ENCODE measurements at regions not wholly inside any gene's neighbourhood (a gene's known extent, or its start where the extent isn't known, plus 50 kb on each side); places are given as distances from the start of the nearest gene placed in this dataset.

DNA sequence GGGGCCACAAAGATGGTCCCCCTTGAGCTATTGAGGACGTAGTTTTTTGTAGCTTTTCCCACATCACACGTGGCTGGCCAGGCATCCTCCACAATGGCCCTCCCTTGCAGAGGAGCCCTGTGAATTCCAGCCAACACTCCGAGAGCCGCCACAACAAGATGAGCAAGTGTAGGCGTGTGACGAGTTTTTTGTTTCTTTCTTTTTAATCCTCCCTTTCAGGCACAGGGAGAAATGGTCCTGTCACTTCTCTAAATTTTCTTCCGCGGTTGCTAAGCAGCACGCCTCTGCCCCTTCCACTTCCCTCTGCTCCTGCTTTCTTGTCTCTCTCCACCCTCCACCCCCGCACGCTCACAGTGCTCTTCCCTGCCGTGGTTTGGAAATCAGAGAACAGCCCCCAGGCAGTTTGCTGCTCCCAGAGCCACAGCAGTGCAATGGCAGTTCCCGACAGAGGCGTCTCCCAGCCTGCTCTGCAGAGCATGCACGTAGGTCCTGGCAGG, 68.0 kb upstream of the MRTFB start:
- no TSS peak for BruUV-seq (replicated peaks)
- FAIRE-seq: peak; percentile 73

DNA sequence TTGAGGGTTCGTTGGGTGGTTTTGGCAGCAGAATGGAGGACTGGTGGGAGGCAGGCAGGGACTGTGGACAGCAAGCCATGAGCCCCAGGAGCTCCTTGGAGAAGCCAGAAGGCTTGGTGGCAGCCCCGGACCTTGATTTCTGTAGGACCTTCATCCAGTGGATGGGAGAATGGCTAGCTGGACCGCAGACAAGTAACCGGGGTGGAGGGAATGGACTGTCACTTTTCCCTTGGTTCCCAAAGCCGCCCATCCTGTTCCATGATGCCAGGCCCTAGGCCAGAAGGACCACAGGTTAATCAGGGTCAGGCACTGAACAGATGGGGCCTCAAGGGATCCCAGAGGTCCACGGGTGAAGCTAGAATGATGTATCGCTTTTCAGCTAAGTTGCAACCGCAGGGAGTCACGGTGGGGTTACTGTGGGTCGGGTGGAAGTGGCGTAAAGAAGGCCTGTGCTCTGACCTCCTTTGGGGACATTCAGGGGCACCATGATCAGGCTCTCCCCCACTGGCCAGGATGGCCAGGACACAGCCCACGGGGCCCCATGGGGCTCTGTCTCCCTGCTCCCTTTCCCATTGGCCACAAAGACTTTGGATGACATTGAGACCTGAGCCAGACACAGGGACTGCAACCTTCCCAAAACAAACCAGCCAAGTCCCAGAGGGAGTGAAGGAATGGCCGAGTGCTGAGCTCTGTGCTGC, 66.9 kb upstream of the MRTFB start:
- Histone ChIP-seq H3K36me3 (ENCODE audit: control insufficient read depth in 2 of 2, extremely low read depth in 1 of 2, insufficient read depth in 2 of 2, low read length in 2 of 2) (no peaks in the 10 kb centered on the region), H3K4me2 (ENCODE audit: insufficient read depth, low read length) (no peak overlapping the region), H3K79me2 (ENCODE audit: control insufficient read depth, insufficient read depth, low read length) (no peaks in the 10 kb centered on the region), H3K4me1 (ENCODE audit: control insufficient read depth, extremely low read depth, insufficient read depth, low read length) (peaks cover 11% of the 10 kb centered on the region), H2AFZ (ENCODE audit: low read depth, low read length) (no peak overlapping the region), H3K27me3 (ENCODE audit: control insufficient read depth in 2 of 2, insufficient read depth in 2 of 2, low read length in 2 of 2) (peaks cover 10 to 11% of the 10 kb centered on the region in 2 experiments), H3K9me3 (replicated peaks; ENCODE audit: control insufficient read depth, insufficient read depth, low read length) (no peaks in the 10 kb centered on the region), H3K9ac (replicated peaks; ENCODE audit: extremely low read depth, insufficient read depth, low read length) (no peak overlapping the region), H3K27ac (ENCODE audit: insufficient read depth, low read depth, low read length) (no peak overlapping the region), H3K4me3 (replicated peaks in 1 of 3; ENCODE audit: insufficient read depth in 1 of 3, low read depth in 1 of 3, low read length in 3 of 3) (no peak overlapping the region), H4K20me1 (replicated peaks; ENCODE audit: control insufficient read depth, extremely low read depth, insufficient read depth, low read length) (no peaks in the 10 kb centered on the region), H3K9me1 (replicated peaks; ENCODE audit: control insufficient read depth, extremely low read depth, insufficient read depth, low read length) (no peaks in the 10 kb centered on the region)
- FAIRE-seq: no peak
- intact Hi-C loops (cut with micrococcal nuclease) (loop anchor here (5.0 kb wide), 1 partner anchor 47 kb away; no protein-coding TSS in a partner anchor), dilution Hi-C loops (cut with MboI; ENCODE audit: extremely low pct_ligation_motif_present, low sequenced_read_pairs) (no loop called here)
- BruUV-seq (replicated peaks): no TSS peak
- ChIA-PET CTCF (interaction anchor here (2.1 kb wide), 1 partner anchor 14 kb away, joined by 5 read pairs; no protein-coding TSS in a partner anchor), POLR2A (no interaction called here)
- no peak for DNase-seq (ENCODE audit: low read depth, low spot score)
- TF ChIP-seq POLR2AphosphoS5 (IDR thresholded peaks at IDR 0.05; ENCODE audit: insufficient read depth, low read depth, low read length) (no peak), POLR2A (IDR thresholded peaks at IDR 0.05; ENCODE audit: low read depth, low read length) (no peak), EZH2 (IDR thresholded peaks at IDR 0.05; ENCODE audit: borderline replicate concordance, low read depth, low read length, severe bottlenecking) (no peak), GATA2 (IDR thresholded peaks at IDR 0.05; ENCODE audit: insufficient read depth, insufficient read length, low read depth, low read length) (no peak), MYC (IDR thresholded peaks at IDR 0.05; ENCODE audit: low read depth, low read length) (no peak), FOS (IDR thresholded peaks at IDR 0.05; ENCODE audit: borderline replicate concordance, insufficient read depth, low read length) (no peak), JUN (IDR thresholded peaks at IDR 0.05; ENCODE audit: borderline replicate concordance, insufficient read depth, insufficient read length, low read depth) (no peak)
- TF ChIP-seq, protein P1, sequence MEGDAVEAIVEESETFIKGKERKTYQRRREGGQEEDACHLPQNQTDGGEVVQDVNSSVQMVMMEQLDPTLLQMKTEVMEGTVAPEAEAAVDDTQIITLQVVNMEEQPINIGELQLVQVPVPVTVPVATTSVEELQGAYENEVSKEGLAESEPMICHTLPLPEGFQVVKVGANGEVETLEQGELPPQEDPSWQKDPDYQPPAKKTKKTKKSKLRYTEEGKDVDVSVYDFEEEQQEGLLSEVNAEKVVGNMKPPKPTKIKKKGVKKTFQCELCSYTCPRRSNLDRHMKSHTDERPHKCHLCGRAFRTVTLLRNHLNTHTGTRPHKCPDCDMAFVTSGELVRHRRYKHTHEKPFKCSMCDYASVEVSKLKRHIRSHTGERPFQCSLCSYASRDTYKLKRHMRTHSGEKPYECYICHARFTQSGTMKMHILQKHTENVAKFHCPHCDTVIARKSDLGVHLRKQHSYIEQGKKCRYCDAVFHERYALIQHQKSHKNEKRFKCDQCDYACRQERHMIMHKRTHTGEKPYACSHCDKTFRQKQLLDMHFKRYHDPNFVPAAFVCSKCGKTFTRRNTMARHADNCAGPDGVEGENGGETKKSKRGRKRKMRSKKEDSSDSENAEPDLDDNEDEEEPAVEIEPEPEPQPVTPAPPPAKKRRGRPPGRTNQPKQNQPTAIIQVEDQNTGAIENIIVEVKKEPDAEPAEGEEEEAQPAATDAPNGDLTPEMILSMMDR (IDR thresholded peaks at IDR 0.05; ENCODE audit: extremely low read depth in 1 of 2, insufficient read depth in 1 of 2, low read depth in 1 of 2, low read length in 2 of 2): no peak
- TF ChIP-seq, protein P2, sequence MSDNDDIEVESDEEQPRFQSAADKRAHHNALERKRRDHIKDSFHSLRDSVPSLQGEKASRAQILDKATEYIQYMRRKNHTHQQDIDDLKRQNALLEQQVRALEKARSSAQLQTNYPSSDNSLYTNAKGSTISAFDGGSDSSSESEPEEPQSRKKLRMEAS (IDR thresholded peaks at IDR 0.05; ENCODE audit: insufficient read depth, insufficient read length): no peak

More for the DNA sequence above, 68.0 kb upstream of the MRTFB start:
- Histone ChIP-seq H3K9me3 (replicated peaks; ENCODE audit: control insufficient read depth, insufficient read depth, low read length) (no peaks in the 10 kb centered on the region), H3K4me1 (ENCODE audit: control insufficient read depth, extremely low read depth, insufficient read depth, low read length) (peaks cover 16% of the 10 kb centered on the region), H3K9ac (replicated peaks; ENCODE audit: extremely low read depth, insufficient read depth, low read length) (no peak overlapping the region), H2AFZ (ENCODE audit: low read depth, low read length) (peak overlapping the region; percentile 77), H3K4me3 (replicated peaks in 1 of 3; ENCODE audit: insufficient read depth in 1 of 3, low read depth in 1 of 3, low read length in 3 of 3) (peak overlapping the region in 2 of 3 experiments; percentile 7 to 12), H3K79me2 (ENCODE audit: control insufficient read depth, insufficient read depth, low read length) (no peaks in the 10 kb centered on the region), H3K27me3 (ENCODE audit: control insufficient read depth in 2 of 2, insufficient read depth in 2 of 2, low read length in 2 of 2) (peaks cover 8 to 11% of the 10 kb centered on the region in 2 experiments), H3K27ac (ENCODE audit: insufficient read depth, low read depth, low read length) (no peak overlapping the region), H3K9me1 (replicated peaks; ENCODE audit: control insufficient read depth, extremely low read depth, insufficient read depth, low read length) (no peaks in the 10 kb centered on the region), H3K36me3 (ENCODE audit: control insufficient read depth in 2 of 2, extremely low read depth in 1 of 2, insufficient read depth in 2 of 2, low read length in 2 of 2) (no peaks in the 10 kb centered on the region), H4K20me1 (replicated peaks; ENCODE audit: control insufficient read depth, extremely low read depth, insufficient read depth, low read length) (no peaks in the 10 kb centered on the region), H3K4me2 (ENCODE audit: insufficient read depth, low read length) (peak overlapping the region; percentile 50)
- ChIA-PET CTCF (interaction anchor here (1.5 kb wide), 1 partner anchor 15 kb away, joined by 4 read pairs; no protein-coding TSS in a partner anchor), POLR2A (no interaction called here)
- no peak for TF ChIP-seq FOS (IDR thresholded peaks at IDR 0.05; ENCODE audit: borderline replicate concordance, insufficient read depth, low read length)
- DNase-seq (ENCODE audit: low read depth, low spot score): peak; percentile 29
- dilution Hi-C loops (cut with MboI; ENCODE audit: extremely low pct_ligation_motif_present, low sequenced_read_pairs): no loop called here
- intact Hi-C loops (cut with micrococcal nuclease): loop anchor here (5.0 kb wide), 1 partner anchor 46 kb away; no protein-coding TSS in a partner anchor
